HT-29 (cell line): ENCODE measurements at regions not wholly inside any gene's neighbourhood (a gene's known extent, or its start where the extent isn't known, plus 50 kb on each side); places are given as distances from the start of the nearest gene placed in this dataset.

Source experiments
- DNase-seq: peaks from one replicate; pipeline ENCODE4 v3.0.0-alpha.2; 2015; ENCODE audit warnings: low spot score

DNA sequence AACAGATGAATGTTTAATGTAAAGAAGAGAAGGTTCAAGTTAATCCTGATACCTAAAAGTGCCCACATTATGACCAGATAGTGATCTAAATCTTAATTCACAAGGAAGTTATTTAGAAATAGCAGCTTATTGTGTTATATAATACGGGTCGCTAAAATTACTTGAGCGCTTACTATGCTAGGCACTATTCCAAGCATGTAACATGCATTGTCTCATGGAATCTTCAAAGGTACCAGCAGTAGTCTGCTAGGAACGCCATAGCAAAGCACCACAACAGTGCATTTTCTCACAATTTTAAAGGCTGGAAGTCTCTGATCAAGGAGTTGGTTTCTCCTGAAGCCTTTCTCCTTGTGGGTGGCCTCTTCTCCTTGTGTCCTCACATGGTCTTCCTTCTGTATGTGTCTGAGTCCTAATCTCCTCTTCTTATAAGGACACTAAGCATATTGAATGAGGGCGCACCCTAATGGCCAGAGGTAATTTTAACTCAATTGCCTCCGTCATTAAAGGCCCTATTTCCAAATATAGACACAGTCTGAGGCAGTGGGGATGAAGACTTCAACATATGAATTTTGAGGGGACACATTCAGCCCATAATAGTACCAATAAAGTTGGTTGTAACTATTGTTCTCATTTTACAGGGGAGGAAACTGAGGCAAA lies 118.4 kb downstream of the LRRC30 start:
- DNase-seq, result no peak

GRCh38 chr18:7358989-7359726 lies 128.3 kb downstream of the LRRC30 start:
- no peak for DNase-seq

DNA sequence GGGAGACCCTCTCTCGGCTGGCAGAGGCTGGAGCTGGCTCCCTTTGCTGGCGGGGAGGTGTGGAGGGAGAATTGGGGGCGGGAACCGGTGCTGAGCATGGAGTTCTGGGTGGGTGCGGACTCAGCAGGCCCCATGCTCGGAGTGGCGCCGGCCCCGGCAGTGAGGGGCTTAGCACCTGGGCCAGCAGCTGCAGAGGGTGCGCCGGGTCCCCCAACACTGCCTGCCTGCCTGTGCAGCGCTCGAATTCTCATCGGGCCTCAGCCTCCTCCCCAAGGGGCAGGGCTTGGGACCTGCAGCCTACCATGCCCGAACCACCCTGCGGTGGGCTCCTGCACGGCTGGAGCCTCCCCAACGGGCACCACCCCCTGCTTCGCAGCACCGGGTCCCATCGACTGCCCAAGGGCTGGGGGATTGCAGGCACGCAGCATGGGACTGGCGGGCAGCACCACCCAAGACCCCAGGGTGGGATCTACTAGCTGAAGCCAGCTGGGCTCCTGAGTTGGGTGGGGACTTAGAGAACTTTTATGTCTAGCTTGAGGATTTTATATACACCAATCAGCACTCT lies 129.8 kb downstream of the LRRC30 start:
- DNase-seq, result no peak

- DNase-seq, result no peak
Measured at GRCh38 chr18:7363338-7363737, 132.4 kb downstream of the LRRC30 start.

- no peak for DNase-seq
Measured at GRCh38 chr18:7366597-7366996, 135.7 kb downstream of the LRRC30 start.

DNA sequence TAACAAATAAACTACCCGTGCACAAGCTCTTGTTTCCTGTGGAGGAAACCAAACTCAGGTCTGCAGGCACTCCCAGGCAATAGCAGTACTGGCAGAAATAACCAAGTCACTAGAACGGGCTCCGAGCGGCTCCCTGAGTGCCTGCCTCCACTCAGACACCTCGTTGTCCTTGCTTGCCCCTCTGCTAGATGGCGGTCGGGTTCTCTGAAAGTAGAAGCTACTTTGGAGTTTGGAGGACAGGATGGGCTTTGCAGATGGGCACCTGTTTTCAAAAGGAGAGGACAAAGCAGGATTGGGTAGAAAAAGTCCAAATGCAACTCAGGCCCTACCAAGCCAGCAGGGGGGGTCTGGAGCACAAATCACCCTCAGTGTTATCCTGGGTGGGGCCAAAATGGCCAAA lies 136.4 kb downstream of the LRRC30 start:
- no peak for DNase-seq

DNA sequence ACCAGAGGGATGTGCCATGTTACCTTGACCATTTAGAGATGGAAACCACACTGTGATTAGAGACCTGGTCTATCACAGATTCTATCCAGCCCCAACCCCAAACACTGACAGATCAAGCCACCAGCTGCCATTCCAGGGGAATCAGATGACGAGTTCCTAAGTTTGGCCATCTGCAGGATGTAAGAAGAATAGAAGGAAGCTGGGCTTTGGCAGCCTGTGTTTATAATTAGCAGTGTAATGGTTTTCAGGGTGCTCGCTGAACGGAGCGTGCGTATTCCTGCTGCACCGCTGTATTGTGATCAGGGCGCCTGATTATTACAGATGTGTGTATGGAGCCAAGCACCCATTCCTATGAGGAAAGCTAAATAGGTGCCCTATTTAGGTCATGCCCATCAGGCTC lies 138.1 kb downstream of the LRRC30 start:
- DNase-seq, result no peak

GRCh38 chr18:7370375-7370774 lies 139.5 kb downstream of the LRRC30 start:
- DNase-seq, result no peak

- no peak for DNase-seq
Measured at GRCh38 chr18:7370802-7371201, 139.9 kb downstream of the LRRC30 start.

GRCh38 chr18:7373441-7373840 lies 142.6 kb downstream of the LRRC30 start:
- DNase-seq, result no peak

GRCh38 chr18:7381307-7381706 lies 150.4 kb downstream of the LRRC30 start:
- no peak for DNase-seq

GRCh38 chr18:7382328-7383001 lies 151.6 kb downstream of the LRRC30 start:
- no peak for DNase-seq

- DNase-seq, result no peak
Measured at GRCh38 chr18:7383002-7383980, 152.4 kb downstream of the LRRC30 start.

GRCh38 chr18:7388741-7389140 lies 157.9 kb downstream of the LRRC30 start:
- no peak for DNase-seq

DNA sequence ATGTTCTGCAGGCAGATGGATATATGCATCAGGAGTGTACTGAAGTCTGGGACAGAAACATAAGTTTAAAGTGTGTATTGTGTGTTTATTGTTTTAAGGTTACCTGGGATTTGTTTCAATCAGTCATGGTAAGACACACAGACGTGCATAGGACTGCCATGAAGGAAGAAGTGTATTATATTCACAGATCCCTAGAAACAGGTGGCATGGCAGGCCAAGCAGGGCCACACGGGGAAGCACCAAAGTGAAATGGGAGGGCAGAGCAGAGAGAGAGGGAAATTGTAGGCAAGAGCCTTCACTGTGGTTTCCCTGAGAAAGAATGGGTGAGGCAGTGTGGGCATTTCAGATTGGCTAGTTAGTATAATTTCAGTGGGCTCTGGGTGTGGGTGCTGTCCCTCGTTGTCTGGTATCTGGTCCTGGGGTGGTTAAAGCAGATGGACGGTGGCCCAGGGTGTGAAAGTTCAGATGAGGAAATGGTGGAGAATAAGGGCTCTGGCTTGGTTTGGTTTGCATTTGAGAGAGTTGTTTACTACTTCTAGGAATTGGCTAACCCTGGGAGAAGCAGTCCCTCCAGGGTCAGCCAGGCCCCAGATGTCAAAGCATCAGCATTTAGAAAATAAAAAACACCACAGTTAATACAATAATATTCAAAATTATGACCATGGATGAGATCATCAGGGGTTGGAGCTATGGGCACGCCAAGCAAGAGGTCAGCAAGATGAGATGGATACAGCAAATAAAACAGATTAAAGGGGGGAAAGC lies 160.0 kb downstream of the LRRC30 start:
- no peak for DNase-seq

DNA sequence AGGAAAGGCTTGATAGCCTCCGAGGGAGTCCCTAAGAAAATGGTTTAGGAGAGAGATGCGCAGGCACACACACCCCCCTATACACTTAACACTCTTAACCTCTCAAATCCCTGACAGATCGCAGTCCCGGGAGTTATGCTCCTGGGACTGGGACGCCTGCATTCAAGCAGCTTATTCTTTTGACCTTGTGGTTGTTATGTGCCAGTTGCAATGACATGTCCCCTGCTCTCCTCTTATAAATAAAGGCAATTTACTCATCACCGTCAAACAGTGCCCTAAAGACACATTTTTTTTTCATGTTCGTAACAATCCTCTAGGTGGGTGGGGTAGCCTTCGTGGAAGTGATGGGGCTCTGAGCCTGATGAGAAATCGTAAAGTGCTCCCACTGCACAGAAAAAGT lies 162.2 kb downstream of the LRRC30 start:
- no peak for DNase-seq

DNA sequence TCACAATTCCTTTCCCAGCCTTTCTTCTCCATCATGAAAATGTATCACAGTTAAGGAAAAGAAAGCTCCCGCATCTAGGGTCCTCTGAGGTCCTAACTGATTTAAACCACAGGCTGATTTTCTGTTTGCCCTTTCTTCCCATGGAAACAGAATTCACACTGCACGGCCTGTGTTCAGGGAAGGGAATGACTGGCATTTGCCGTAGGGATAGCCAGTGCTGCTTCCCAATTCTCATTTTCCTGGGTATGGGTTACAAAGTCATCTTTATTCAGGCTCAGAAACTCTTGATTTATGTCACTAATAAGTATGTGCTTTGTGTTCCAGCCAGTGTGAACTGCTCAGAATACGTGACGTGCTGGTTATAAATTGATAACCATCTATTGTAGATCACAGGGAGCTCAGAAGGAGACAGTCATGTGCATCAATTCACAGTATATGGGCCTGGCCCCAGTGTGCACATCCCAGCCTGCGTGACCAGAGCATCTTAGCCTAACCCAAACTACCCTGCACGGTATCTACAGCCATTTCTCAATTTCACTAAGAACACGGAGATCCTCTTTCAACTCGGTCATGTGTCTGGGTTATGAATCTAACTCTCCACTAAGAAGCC lies 163.3 kb downstream of the LRRC30 start:
- no peak for DNase-seq

DNA sequence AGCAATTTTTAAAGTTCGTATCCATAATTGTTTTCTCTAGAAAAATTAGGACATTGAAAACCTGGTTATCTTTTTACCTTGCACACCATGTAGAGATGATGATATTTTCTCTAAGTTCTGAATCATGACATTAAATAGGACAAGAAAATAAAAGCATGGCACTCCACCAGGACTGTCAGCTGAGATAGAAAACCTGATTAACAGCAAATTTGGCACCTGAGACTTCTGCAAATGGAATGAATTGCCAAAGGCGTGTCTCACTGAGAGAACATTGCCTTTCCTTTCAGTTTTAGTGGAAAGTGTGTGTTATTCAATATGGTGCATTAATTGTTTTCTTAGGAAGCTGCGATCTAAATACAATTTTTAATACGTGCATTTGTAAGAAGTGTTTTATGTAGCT lies 164.7 kb downstream of the LRRC30 start:
- DNase-seq, result no peak

DNA sequence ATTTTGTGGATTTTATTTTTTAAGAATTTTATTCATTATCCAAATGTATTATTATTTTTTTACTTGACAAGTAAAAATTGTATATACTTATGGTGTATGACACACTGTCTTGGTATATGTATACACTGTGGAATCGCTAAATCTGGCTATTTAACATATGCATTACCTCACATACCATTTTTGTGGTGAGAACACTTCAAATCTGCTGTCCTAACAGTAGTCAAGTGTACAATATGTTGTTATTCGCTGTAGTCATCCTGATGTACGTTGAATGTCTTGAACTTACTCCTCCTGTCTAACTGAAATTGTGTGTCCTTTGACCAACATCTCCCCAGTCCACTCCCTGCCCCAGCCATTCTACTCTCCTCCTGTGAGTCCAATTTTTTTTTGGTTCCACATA lies 153.2 kb upstream of the PTPRM start:
- DNase-seq, result no peak

DNA sequence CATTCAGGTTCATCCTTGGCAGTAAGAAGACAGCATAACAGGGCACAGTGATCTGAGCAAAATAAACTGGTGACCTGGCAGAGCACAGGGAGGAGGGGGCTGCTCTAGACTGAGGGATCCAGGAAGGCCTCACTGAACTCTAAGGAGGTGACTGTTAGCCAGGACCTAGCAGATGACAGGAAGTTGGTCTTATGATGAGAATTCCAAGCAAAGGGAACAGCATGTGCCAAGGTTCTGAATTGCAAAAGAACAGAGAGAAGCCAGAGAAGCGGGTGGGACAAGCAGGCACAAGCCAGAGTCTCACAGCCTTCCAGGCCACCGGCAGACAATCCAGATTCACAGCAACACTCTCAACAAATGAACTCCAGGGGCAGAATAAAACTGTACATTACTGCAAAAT lies 152.7 kb upstream of the PTPRM start:
- no peak for DNase-seq
